22Rv1 (cell line): ENCODE measurements at regions not wholly inside any gene's neighbourhood (a gene's known extent, or its start where the extent isn't known, plus 50 kb on each side); places are given as distances from the start of the nearest gene placed in this dataset.

Source experiments
- ZFX ChIP-seq: fragments of 450-650 bp; IDR thresholded peaks from 2 replicates; pipeline ENCODE4 v1.6.1; 2017; ENCODE audit warnings: antibody characterized with exemption, borderline replicate concordance
- TF ChIP-seq, protein P1 (sequence below): fragments of 450-650 bp; IDR thresholded peaks from 2 replicates; pipeline ENCODE4 v1.5.1; 2017; ENCODE audit warnings: mild to moderate bottlenecking

DNA sequence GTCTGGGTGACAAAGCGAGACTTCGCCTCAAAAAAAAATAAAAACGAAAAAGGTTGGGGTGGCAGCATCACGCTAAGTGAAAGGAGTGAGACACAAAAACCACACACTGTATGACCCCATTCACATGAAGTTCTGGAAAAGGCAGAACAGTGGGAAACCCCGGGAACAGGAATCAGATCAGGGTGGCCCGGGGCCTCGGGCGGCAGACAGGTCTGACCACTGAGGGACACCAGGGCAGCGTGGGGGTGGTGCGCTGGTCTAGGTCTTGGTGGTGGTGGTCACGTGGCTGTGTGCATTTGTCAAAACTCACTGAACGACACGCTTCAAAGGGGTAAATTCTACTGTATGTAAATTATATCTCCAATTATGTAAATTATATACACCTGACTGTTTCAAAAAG lies 79.7 kb upstream of the PRR20G start:
- TF ChIP-seq, protein P1, sequence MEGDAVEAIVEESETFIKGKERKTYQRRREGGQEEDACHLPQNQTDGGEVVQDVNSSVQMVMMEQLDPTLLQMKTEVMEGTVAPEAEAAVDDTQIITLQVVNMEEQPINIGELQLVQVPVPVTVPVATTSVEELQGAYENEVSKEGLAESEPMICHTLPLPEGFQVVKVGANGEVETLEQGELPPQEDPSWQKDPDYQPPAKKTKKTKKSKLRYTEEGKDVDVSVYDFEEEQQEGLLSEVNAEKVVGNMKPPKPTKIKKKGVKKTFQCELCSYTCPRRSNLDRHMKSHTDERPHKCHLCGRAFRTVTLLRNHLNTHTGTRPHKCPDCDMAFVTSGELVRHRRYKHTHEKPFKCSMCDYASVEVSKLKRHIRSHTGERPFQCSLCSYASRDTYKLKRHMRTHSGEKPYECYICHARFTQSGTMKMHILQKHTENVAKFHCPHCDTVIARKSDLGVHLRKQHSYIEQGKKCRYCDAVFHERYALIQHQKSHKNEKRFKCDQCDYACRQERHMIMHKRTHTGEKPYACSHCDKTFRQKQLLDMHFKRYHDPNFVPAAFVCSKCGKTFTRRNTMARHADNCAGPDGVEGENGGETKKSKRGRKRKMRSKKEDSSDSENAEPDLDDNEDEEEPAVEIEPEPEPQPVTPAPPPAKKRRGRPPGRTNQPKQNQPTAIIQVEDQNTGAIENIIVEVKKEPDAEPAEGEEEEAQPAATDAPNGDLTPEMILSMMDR = no peak
- TF ChIP-seq ZFX = no peak
